ENCODE measurements at regions not wholly inside any gene's neighbourhood (a gene's known extent, or its start where the extent isn't known, plus 50 kb on each side); places are given as distances from the start of the nearest gene placed in this dataset.

GRCh38 chr12:130100634-130101362 lies 61.5 kb upstream of the FZD10 start:
- Histone ChIP-seq H3K36me3 (ENCODE audit: control insufficient read depth in 4 of 4, insufficient read depth in 3 of 4, low read depth in 1 of 4, low read length in 3 of 4) (no peaks in the 10 kb centered on the region), H3K4me3 (ENCODE audit: low read depth in 1 of 3, low read length in 3 of 3) (no peak overlapping the region), H3K27ac (ENCODE audit: low read depth in 1 of 2, low read length in 2 of 2) (no peak overlapping the region), H3K27me3 (ENCODE audit: control insufficient read depth in 4 of 4, insufficient read depth in 4 of 4, low read length in 3 of 4) (no peaks in the 10 kb centered on the region), H3K9ac (ENCODE audit: low read depth in 1 of 2, low read length in 2 of 2) (no peak overlapping the region), H3K9me3 (ENCODE audit: control insufficient read depth in 4 of 4, low read length in 3 of 4) (no peaks in the 10 kb centered on the region), H3K4me1 (ENCODE audit: control insufficient read depth in 4 of 4, insufficient read depth in 4 of 4, low read length in 3 of 4) (no peaks in the 10 kb centered on the region)
- WGBS = 64% methylated on average over 8 of the region's 8 CpGs
- no peak for DNase-seq (ENCODE audit: low spot score)
- peak; percentile 44 to 62 for TF ChIP-seq HNF4A (conservative IDR thresholded peaks at IDR 0.05)
- TF ChIP-seq CTCF (IDR thresholded peaks at IDR 0.05; ENCODE audit: low read depth, low read length, missing input control) = no peak
- no peak for TF ChIP-seq GABPA (IDR thresholded peaks at IDR 0.05 in 1 of 2, conservative IDR thresholded peaks at IDR 0.05 in 1 of 2)

GRCh38 chr12:130101370-130101769 lies 60.9 kb upstream of the FZD10 start:
- H3K4me1 ChIP-seq (ENCODE audit: control insufficient read depth in 4 of 4, insufficient read depth in 4 of 4, low read length in 3 of 4) = no peaks in the 10 kb centered on the region
- DNase-seq (ENCODE audit: low spot score) = no peak
- no peaks in the 10 kb centered on the region for H3K27me3 ChIP-seq (ENCODE audit: control insufficient read depth in 4 of 4, insufficient read depth in 4 of 4, low read length in 3 of 4)
- H3K4me3 ChIP-seq (ENCODE audit: low read depth in 1 of 3, low read length in 3 of 3) = no peak overlapping the region
- H3K9ac ChIP-seq (ENCODE audit: low read depth in 1 of 2, low read length in 2 of 2) = no peak overlapping the region
- H3K9me3 ChIP-seq (ENCODE audit: control insufficient read depth in 4 of 4, low read length in 3 of 4) = no peaks in the 10 kb centered on the region
- 37% methylated on average over 7 of the region's 7 CpGs for WGBS
- TF ChIP-seq ZBTB33 (IDR thresholded peaks at IDR 0.05) = no peak
- peak in 1 of 2 donors; percentile 54 for TF ChIP-seq HNF4A (conservative IDR thresholded peaks at IDR 0.05)
- no peak for TF ChIP-seq YY1 (IDR thresholded peaks at IDR 0.05)
- no peak for TF ChIP-seq JUND (IDR thresholded peaks at IDR 0.05)
- TF ChIP-seq FOXA2 (IDR thresholded peaks at IDR 0.05) = no peak
- TF ChIP-seq REST (IDR thresholded peaks at IDR 0.05) = no peak
- TF ChIP-seq TAF1 (conservative IDR thresholded peaks at IDR 0.05) = no peak
- no peak overlapping the region for H3K27ac ChIP-seq (ENCODE audit: low read depth in 1 of 2, low read length in 2 of 2)
- no peaks in the 10 kb centered on the region for H3K36me3 ChIP-seq (ENCODE audit: control insufficient read depth in 4 of 4, insufficient read depth in 3 of 4, low read depth in 1 of 4, low read length in 3 of 4)

Measured in liver (tissue), 8 donors.